ENCODE measurements at regions not wholly inside any gene's neighbourhood (a gene's known extent, or its start where the extent isn't known, plus 50 kb on each side); places are given as distances from the start of the nearest gene placed in this dataset.

- Histone ChIP-seq H2BK20ac (ENCODE audit: low read depth, low read length, poor library complexity, severe bottlenecking) (no peak overlapping the region), H3K56ac (ENCODE audit: insufficient read length, low read depth, low read length) (no peak overlapping the region), H2AFZ (ENCODE audit: low read length) (no peak overlapping the region), H3K4ac (ENCODE audit: low read depth, low read length) (no peak overlapping the region), H4K91ac (ENCODE audit: insufficient read length, low read depth, low read length) (no peak overlapping the region), H2BK120ac (ENCODE audit: low read depth, low read length, poor library complexity, severe bottlenecking) (no peak overlapping the region), H3K23ac (ENCODE audit: insufficient read length, low read depth, low read length) (no peak overlapping the region), H4K20me1 (ENCODE audit: control insufficient read depth, insufficient read depth, insufficient read length) (no peaks in the 10 kb centered on the region), H3K18ac (ENCODE audit: insufficient read length, low read depth, low read length) (no peak overlapping the region), H3K14ac (ENCODE audit: insufficient read depth, low read length) (no peak overlapping the region), H2BK15ac (ENCODE audit: low read depth, low read length) (no peak overlapping the region), H4K8ac (replicated peaks; ENCODE audit: insufficient read length, low read depth, low read length) (no peak overlapping the region), H3T11ph (ENCODE audit: low read length) (no peak overlapping the region), H3K27me3 (ENCODE audit: insufficient read depth, low read length) (no peaks in the 10 kb centered on the region), H4K5ac (ENCODE audit: insufficient read length, low read depth, low read length) (no peak overlapping the region), H3K23me2 (ENCODE audit: insufficient read length, low read depth, low read length, poor library complexity, severe bottlenecking) (no peaks in the 10 kb centered on the region), H3K9ac (ENCODE audit: extremely low read depth, insufficient read length, low read length) (no peak overlapping the region), H3K79me1 (ENCODE audit: insufficient read depth, low read depth, low read length, poor library complexity, severe bottlenecking) (no peaks in the 10 kb centered on the region), H2BK5ac (ENCODE audit: insufficient read length, low read length) (no peak overlapping the region), H3K27ac (ENCODE audit: insufficient read length, low read depth, low read length) (no peak overlapping the region), H2AK5ac (ENCODE audit: insufficient read length, low read length) (no peak overlapping the region), H3K79me2 (ENCODE audit: insufficient read depth, low read length) (no peaks in the 10 kb centered on the region), H2BK12ac (ENCODE audit: insufficient read length, low read depth, low read length) (no peak overlapping the region), H3K4me2 (ENCODE audit: insufficient read depth, insufficient read length, low read length) (no peak overlapping the region), H3K9me3 (ENCODE audit: control insufficient read depth, low read depth, low read length) (no peaks in the 10 kb centered on the region), H3K4me1 (ENCODE audit: insufficient read depth, low read length) (no peaks in the 10 kb centered on the region)
- TF ChIP-seq CTCF (conservative IDR thresholded peaks at IDR 0.05), result no peak
- WGBS (ENCODE audit: extremely low coverage, insufficient read length, low lambda C conversion rate), result no CpG with 5 or more reads among the region's 1 CpG
- Mint-ChIP-seq H3K27me3 (ENCODE audit: low read depth) (no peaks in the 10 kb centered on the region), H3K36me3 (ENCODE audit: insufficient read depth in 1 of 3, low read depth in 3 of 3) (no peaks in the 10 kb centered on the region), H3K4me1 (no peaks in the 10 kb centered on the region; a peak in 2 of 4 replicates), H3K27ac (no peak overlapping the region), H3K9me3 (peaks cover 0 to 3% of the 10 kb centered on the region in 2 experiments; a peak in 1 of 5 replicates), H3K4me3 (no peak overlapping the region)
- no peak for DNase-seq
These were observed 337.1 kb upstream of the MAN1A1 start for GRCh38 chr6:119686644-119687043.

Data from H9 (cell line).